Activated naive CD8-positive, alpha-beta T cell treated with anti-CD3 and anti-CD28 coated beads, Interleukin-2, amount 50 U/mL, for 24 hours (primary cell): ENCODE measurements at regions not wholly inside any gene's neighbourhood (a gene's known extent, or its start where the extent isn't known, plus 50 kb on each side); places are given as distances from the start of the nearest gene placed in this dataset.
"Not testable (repeated sequence)": the region's sequence is repeated elsewhere in the genome, so short reads cannot be mapped to it uniquely, and the experiment has no call there.

Source experiments
- ATAC-seq: fragments of 150-1000 bp; cut with Tn5 transposase; one replicate; pipeline ENCODE4 v1.10.0; 2021
- DNase-seq: peaks from one replicate; pipeline ENCODE4 v3.0.0; 2021
- H3K27ac Mint-ChIP-seq: one replicate; pipeline ENCODE4 v1.8.0; 2021; ENCODE audit warnings: mild to moderate bottlenecking, mixed read lengths
- H3K27me3 Mint-ChIP-seq: one replicate; pipeline ENCODE4 v1.8.0; 2021; ENCODE audit warnings: mixed read lengths
- H3K36me3 Mint-ChIP-seq: one replicate; pipeline ENCODE4 v1.8.0; 2021; ENCODE audit warnings: low read depth, mixed read lengths
- H3K4me1 Mint-ChIP-seq: one replicate; pipeline ENCODE4 v1.8.0; 2021; ENCODE audit warnings: mixed read lengths
- H3K4me3 Mint-ChIP-seq: one replicate; pipeline ENCODE4 v1.8.0; 2021; ENCODE audit warnings: mild to moderate bottlenecking, moderate library complexity, mixed read lengths
- H3K9me3 Mint-ChIP-seq: one replicate; pipeline ENCODE4 v1.8.0; 2021; ENCODE audit warnings: mixed read lengths

DNA sequence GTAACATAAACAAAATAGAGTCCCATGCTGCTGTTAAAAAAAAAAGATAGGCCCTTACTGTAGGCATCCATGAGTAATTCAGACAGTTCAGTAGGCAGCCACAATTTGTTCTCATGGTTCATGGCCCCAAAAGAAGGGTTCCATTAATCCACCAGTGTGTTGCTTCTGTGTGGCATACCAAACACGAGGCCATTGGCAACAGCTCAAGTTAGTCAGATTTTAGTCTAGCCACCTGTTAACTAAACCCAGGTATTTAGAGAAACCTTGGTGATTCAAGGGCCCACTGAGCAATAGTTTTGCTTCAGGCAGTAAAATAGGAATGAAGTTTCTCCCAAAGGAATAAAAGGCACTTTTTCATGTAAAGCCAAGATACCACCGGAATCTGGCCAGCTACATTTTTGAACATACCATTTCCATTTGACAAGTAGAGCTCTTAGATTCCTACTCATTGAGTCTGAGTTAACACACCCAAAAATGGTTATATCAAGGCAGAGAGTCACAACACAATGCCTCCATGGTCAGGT, 80.1 kb upstream of the SRD5A2 start:
- no peak overlapping the region for H3K27ac Mint-ChIP-seq
- no peaks in the 10 kb centered on the region for H3K36me3 Mint-ChIP-seq
- no peaks in the 10 kb centered on the region for H3K4me1 Mint-ChIP-seq
- no peak for ATAC-seq
- DNase-seq = no peak
- H3K27me3 Mint-ChIP-seq = peaks cover 14% of the 10 kb centered on the region
- no peaks in the 10 kb centered on the region for H3K9me3 Mint-ChIP-seq
- no peak overlapping the region for H3K4me3 Mint-ChIP-seq

- DNase-seq = no peak
- Mint-ChIP-seq H3K9me3 (no peaks in the 10 kb centered on the region), H3K27ac (no peak overlapping the region), H3K27me3 (peaks cover 15% of the 10 kb centered on the region), H3K4me1 (no peaks in the 10 kb centered on the region), H3K36me3 (no peaks in the 10 kb centered on the region), H3K4me3 (no peak overlapping the region)
- no peak for ATAC-seq
Measured at GRCh38 chr2:31660165-31660564, 79.4 kb upstream of the SRD5A2 start.

GRCh38 chr2:31654241-31654640, 73.5 kb upstream of the SRD5A2 start:
- H3K27me3 Mint-ChIP-seq = peaks cover 15% of the 10 kb centered on the region

DNA sequence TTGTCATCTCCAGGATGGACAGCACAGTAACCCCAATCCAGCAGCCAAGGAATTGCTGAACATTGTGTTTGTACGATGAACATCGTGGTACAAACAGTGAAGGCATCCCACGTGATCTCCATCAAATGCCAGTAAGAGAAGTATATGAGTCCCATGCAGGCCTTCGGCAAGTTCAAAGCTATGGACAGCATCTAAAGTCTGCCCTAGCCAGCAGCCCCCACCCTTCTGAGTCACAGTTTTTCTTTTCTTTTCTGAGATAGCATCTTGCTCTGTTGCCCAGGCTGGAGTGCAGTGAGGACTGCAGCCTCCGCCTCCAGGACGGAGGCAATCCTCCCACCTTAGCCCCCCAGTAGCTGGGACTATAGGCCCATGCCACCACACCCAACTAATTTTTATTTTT, 71.0 kb upstream of the SRD5A2 start:
- Mint-ChIP-seq H3K9me3 (no peaks in the 10 kb centered on the region), H3K27ac (no peak overlapping the region), H3K4me3 (no peak overlapping the region), H3K27me3 (peaks cover 3% of the 10 kb centered on the region), H3K36me3 (no peaks in the 10 kb centered on the region), H3K4me1 (no peaks in the 10 kb centered on the region)
- ATAC-seq (no peak), DNase-seq (no peak)

More at GRCh38 chr2:31654241-31654640, 73.5 kb upstream of the SRD5A2 start:
- ATAC-seq (no peak), DNase-seq (no peak)
- Mint-ChIP-seq H3K9me3 (no peaks in the 10 kb centered on the region), H3K4me1 (no peaks in the 10 kb centered on the region), H3K36me3 (no peaks in the 10 kb centered on the region), H3K4me3 (no peak overlapping the region), H3K27ac (no peak overlapping the region)

DNA sequence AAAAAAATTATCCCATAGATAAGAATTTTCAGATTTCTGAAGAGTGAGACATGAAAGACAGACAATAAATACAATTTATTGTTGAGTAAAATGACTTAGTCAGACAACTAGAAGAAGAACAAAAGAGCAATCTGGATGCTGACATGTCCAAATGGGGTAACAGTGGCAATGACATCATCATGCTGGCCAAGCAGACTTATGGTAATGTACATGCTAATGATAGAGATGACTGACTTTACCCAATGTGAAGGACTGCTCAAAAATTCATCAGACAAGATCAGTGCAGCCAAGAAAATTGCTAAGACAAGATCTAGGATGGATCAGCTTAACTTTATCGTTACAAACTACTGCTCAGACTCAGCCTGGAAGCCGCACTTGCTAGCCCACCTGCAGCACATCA, 70.5 kb upstream of the SRD5A2 start:
- DNase-seq (no peak), ATAC-seq (no peak)
- H3K9me3 Mint-ChIP-seq = no peaks in the 10 kb centered on the region
- H3K27ac Mint-ChIP-seq = no peak overlapping the region
- H3K4me3 Mint-ChIP-seq = no peak overlapping the region
- H3K27me3 Mint-ChIP-seq = peaks cover 3% of the 10 kb centered on the region
- H3K4me1 Mint-ChIP-seq = no peaks in the 10 kb centered on the region
- H3K36me3 Mint-ChIP-seq = no peaks in the 10 kb centered on the region

DNA sequence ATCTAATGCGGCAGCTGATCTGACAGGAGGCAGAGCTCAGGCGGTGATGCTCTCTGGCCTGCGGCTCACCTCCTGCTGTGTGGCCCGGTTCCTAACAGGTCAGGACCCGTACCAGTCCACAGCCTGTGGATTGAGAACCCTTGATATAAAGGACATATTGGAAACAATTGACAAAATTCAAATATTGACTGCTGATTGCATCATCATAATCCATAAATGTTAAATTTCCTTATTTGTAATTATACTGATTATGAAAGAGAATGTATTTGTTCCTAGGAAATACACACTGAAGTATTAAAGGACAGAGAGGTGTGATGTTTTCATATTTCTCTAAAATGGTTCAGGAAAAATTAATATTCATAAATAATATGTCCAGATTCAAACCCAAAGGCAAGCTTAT, 63.8 kb upstream of the SRD5A2 start:
- no peaks in the 10 kb centered on the region for H3K9me3 Mint-ChIP-seq
- H3K4me3 Mint-ChIP-seq = no peak overlapping the region
- no peak for DNase-seq
- peaks cover 18% of the 10 kb centered on the region for H3K27me3 Mint-ChIP-seq
- no peaks in the 10 kb centered on the region for H3K36me3 Mint-ChIP-seq
- no peak for ATAC-seq
- no peaks in the 10 kb centered on the region for H3K4me1 Mint-ChIP-seq
- no peak overlapping the region for H3K27ac Mint-ChIP-seq

DNA sequence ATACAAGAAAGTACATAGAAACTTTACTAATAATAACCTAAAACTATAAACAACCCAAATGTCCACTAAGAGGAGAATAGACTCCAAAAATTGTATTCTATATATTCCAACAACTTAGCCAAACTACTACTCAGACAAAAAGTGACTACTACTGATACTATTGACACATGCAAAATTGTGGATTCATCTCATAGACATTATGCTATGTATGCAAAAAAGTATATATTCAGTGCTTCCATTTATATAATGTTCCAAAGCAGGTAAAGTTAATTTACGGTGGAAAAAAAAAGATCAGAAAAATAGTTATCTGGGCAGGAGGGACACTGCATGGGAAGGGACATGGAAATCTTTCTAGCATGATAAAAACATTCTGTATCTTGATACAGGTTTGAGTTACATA, 62.0 kb upstream of the SRD5A2 start:
- ATAC-seq (no peak), DNase-seq (no peak)
- Mint-ChIP-seq H3K4me3 (no peak overlapping the region), H3K36me3 (no peaks in the 10 kb centered on the region), H3K9me3 (no peaks in the 10 kb centered on the region), H3K27ac (no peak overlapping the region), H3K4me1 (no peaks in the 10 kb centered on the region), H3K27me3 (peaks cover 22% of the 10 kb centered on the region)

DNA sequence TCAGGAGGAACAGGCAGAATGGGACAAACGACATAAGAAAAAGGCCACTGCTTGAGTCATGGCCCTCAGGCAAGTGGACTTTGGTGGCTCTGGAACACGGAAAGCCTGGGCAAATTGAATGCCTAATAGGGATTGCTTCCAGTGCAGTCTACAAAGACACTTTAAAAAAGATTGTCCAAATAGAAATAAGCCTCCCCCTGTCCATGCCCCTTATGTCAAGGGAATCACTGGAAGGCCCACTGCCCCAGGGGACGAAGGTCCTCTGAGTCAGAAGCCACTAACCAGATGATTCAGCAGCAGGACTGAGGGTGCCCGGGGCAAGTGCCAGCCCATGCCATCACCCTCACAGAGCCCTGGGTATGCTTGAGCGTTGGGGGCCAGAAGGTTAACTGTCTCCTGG, 51.5 kb upstream of the SRD5A2 start:
- not testable (repeated sequence) for H3K4me3 Mint-ChIP-seq, H3K27ac Mint-ChIP-seq, H3K9me3 Mint-ChIP-seq, DNase-seq, ATAC-seq, H3K4me1 Mint-ChIP-seq, H3K36me3 Mint-ChIP-seq
- H3K27me3 Mint-ChIP-seq = peaks cover 16% of the 10 kb centered on the region
